ENCODE measurements at regions not wholly inside any gene's neighbourhood (a gene's known extent, or its start where the extent isn't known, plus 50 kb on each side); places are given as distances from the start of the nearest gene placed in this dataset.

DNA sequence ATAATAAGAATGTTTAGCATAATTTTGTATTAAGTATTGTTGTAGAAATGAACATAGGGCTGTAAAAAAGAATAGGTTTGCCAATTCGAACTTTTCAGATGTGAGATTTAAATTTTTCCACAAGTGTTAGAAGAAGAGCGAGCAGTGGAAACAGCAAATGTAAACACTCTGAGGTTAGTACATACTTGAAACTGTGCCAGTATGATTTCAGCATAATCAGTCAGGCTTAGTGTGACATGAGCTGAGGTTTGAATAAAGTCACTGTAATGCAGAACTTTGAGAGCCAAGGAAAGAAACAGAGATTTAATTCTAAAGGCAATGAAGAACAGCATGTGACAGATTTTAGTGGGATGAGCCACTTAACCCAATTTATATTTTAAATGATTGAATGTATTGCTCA lies 2166.4 kb downstream of the PCDH9 start:
- H3K18ac ChIP-seq (ENCODE audit: low read length) = no peak overlapping the region
- H3K14ac ChIP-seq (ENCODE audit: low read length) = no peak overlapping the region
- WGBS (ENCODE audit: extremely low coverage, insufficient coverage, insufficient read length) = no CpG with 5 or more reads among the region's 2 CpGs

DNA sequence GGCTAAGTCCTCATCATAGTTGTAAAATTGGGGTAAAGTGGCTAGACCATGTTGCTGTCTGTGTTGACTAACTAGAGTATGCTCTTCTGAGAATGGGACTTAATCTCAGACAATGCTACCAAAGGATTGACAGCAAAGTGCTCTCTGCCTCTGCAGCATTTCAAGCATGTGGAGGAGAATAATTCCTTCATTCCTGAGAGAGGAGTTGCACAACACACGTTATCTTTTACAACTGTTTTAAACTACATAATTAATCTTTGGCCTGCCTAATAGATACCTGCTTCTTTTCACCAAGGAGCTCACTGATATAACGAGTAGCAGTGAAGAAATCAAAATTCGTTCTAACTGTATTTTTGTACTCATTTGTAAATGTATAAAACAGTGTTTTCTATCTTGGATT lies 2172.2 kb downstream of the PCDH9 start:
- Histone ChIP-seq H2BK5ac (ENCODE audit: low read depth, low read length, poor library complexity) (no peak overlapping the region), H3K27ac (ENCODE audit: low read depth, low read length) (no peak overlapping the region), H3K79me2 (ENCODE audit: control insufficient read depth, insufficient read depth, low read length, poor library complexity) (no peaks in the 10 kb centered on the region), H2AK5ac (ENCODE audit: low read length) (no peak overlapping the region), H3K4me1 (ENCODE audit: control insufficient read depth in 1 of 2, insufficient read depth in 2 of 2, low read length in 2 of 2) (no peaks in the 10 kb centered on the region), H2BK12ac (ENCODE audit: low read length) (no peak overlapping the region), H3K18ac (ENCODE audit: low read length) (no peak overlapping the region), H3K36me3 (ENCODE audit: control insufficient read depth in 1 of 2, insufficient read depth in 2 of 2, low read length in 2 of 2) (no peaks in the 10 kb centered on the region), H3K9ac (ENCODE audit: low read length) (no peak overlapping the region), H3K4ac (ENCODE audit: low read depth, low read length) (no peak overlapping the region), H2AFZ (ENCODE audit: insufficient read depth, low read length, poor library complexity) (no peak overlapping the region), H3K79me1 (ENCODE audit: low read length) (no peaks in the 10 kb centered on the region), H3K23ac (ENCODE audit: low read length) (no peak overlapping the region), H2BK120ac (ENCODE audit: insufficient read depth, low read length, poor library complexity) (no peak overlapping the region), H3K14ac (ENCODE audit: low read length) (no peak overlapping the region), H4K8ac (ENCODE audit: low read depth, low read length) (no peak overlapping the region), H4K12ac (ENCODE audit: low read depth, low read length) (no peak overlapping the region), H3K4me2 (ENCODE audit: low read length) (no peak overlapping the region), H3K9me3 (ENCODE audit: insufficient read depth, low read depth, low read length) (no peaks in the 10 kb centered on the region), H3K27me3 (ENCODE audit: insufficient read depth, low read length) (no peaks in the 10 kb centered on the region), H3K4me3 (ENCODE audit: low read depth, low read length) (no peak overlapping the region), H4K91ac (ENCODE audit: low read depth, low read length) (no peak overlapping the region)
- WGBS (ENCODE audit: extremely low coverage, insufficient coverage, insufficient read length) = no CpG with 5 or more reads among the region's 3 CpGs
- DNase-seq = peak in 1 of 2 donors; percentile 29

More for the DNA sequence above, 2166.4 kb downstream of the PCDH9 start:
- Histone ChIP-seq H2BK120ac (ENCODE audit: insufficient read depth, low read length, poor library complexity) (no peak overlapping the region), H3K27ac (ENCODE audit: low read depth, low read length) (no peak overlapping the region), H4K12ac (ENCODE audit: low read depth, low read length) (no peak overlapping the region), H3K79me1 (ENCODE audit: low read length) (no peaks in the 10 kb centered on the region), H3K79me2 (ENCODE audit: control insufficient read depth, insufficient read depth, low read length, poor library complexity) (no peaks in the 10 kb centered on the region), H3K23ac (ENCODE audit: low read length) (no peak overlapping the region), H3K9me3 (ENCODE audit: insufficient read depth, low read depth, low read length) (no peaks in the 10 kb centered on the region), H2AK5ac (ENCODE audit: low read length) (no peak overlapping the region), H3K4me3 (ENCODE audit: low read depth, low read length) (no peak overlapping the region), H3K27me3 (ENCODE audit: insufficient read depth, low read length) (no peaks in the 10 kb centered on the region), H3K4me2 (ENCODE audit: low read length) (no peak overlapping the region), H3K9ac (ENCODE audit: low read length) (no peak overlapping the region), H2BK12ac (ENCODE audit: low read length) (no peak overlapping the region), H2BK5ac (ENCODE audit: low read depth, low read length, poor library complexity) (no peak overlapping the region), H3K4me1 (ENCODE audit: control insufficient read depth in 1 of 2, insufficient read depth in 2 of 2, low read length in 2 of 2) (no peaks in the 10 kb centered on the region), H4K91ac (ENCODE audit: low read depth, low read length) (no peak overlapping the region), H4K8ac (ENCODE audit: low read depth, low read length) (no peak overlapping the region), H2AFZ (ENCODE audit: insufficient read depth, low read length, poor library complexity) (no peak overlapping the region), H3K4ac (ENCODE audit: low read depth, low read length) (no peak overlapping the region), H3K36me3 (ENCODE audit: control insufficient read depth in 1 of 2, insufficient read depth in 2 of 2, low read length in 2 of 2) (no peaks in the 10 kb centered on the region)
- no peak for DNase-seq

DNA sequence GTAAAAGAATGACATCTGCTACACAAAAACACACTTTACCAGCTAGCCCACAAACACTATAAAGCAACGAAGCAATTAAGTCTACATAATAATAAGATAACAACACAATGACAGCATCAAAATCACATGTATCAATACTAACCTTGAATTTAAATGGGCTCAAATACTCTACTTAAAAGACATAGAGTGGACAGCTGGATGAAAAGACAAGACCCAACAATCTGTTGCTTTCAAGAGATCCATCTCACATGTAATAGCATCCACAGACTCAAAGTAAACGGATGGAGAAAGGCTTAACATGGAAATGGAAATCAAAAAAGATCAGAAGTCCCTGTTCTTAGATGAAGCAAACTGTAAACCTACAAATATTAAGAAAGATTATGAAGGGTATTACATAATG lies 2175.9 kb downstream of the PCDH9 start:
- Histone ChIP-seq H3K27ac (ENCODE audit: low read depth, low read length) (no peak overlapping the region), H3K4me1 (ENCODE audit: control insufficient read depth in 1 of 2, insufficient read depth in 2 of 2, low read length in 2 of 2) (no peaks in the 10 kb centered on the region), H3K36me3 (ENCODE audit: control insufficient read depth in 1 of 2, insufficient read depth in 2 of 2, low read length in 2 of 2) (no peaks in the 10 kb centered on the region), H3K18ac (ENCODE audit: low read length) (no peak overlapping the region), H2AK5ac (ENCODE audit: low read length) (no peak overlapping the region), H3K4me3 (ENCODE audit: low read depth, low read length) (no peak overlapping the region), H2BK120ac (ENCODE audit: insufficient read depth, low read length, poor library complexity) (no peak overlapping the region), H3K4ac (ENCODE audit: low read depth, low read length) (no peak overlapping the region), H4K8ac (ENCODE audit: low read depth, low read length) (no peak overlapping the region), H2BK5ac (ENCODE audit: low read depth, low read length, poor library complexity) (no peak overlapping the region), H3K14ac (ENCODE audit: low read length) (no peak overlapping the region), H3K79me1 (ENCODE audit: low read length) (no peaks in the 10 kb centered on the region), H4K91ac (ENCODE audit: low read depth, low read length) (no peak overlapping the region), H2AFZ (ENCODE audit: insufficient read depth, low read length, poor library complexity) (no peak overlapping the region), H3K4me2 (ENCODE audit: low read length) (no peak overlapping the region), H3K23ac (ENCODE audit: low read length) (no peak overlapping the region), H3K79me2 (ENCODE audit: control insufficient read depth, insufficient read depth, low read length, poor library complexity) (no peaks in the 10 kb centered on the region), H4K12ac (ENCODE audit: low read depth, low read length) (no peak overlapping the region), H3K9ac (ENCODE audit: low read length) (no peak overlapping the region), H3K9me3 (ENCODE audit: insufficient read depth, low read depth, low read length) (no peaks in the 10 kb centered on the region), H3K27me3 (ENCODE audit: insufficient read depth, low read length) (no peaks in the 10 kb centered on the region), H2BK12ac (ENCODE audit: low read length) (no peak overlapping the region)
- WGBS (ENCODE audit: extremely low coverage, insufficient coverage, insufficient read length) = no CpG with 5 or more reads among the region's 2 CpGs
- no peak for DNase-seq

DNA sequence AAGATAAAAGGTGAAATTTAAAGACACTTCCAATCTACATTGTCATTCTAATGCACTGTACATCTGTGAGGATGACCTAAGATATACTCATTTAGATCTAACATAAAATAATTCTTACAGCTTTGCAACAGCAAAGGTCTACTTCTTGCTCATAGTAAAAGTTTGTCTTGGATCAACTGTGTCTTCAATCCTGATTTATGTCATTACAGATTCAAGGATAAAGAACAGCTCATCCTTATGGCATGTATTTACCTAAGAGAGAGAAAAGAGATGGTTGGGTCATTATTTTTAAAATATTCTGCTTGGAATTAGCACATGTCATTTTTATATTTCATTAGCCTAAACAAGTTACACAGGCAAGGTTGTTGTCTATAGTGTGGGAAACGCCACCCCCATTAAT lies 2193.1 kb downstream of the PCDH9 start:
- no peak overlapping the region for H3K23ac ChIP-seq (ENCODE audit: low read length)
- no peaks in the 10 kb centered on the region for H3K79me1 ChIP-seq (ENCODE audit: low read length)
- H3K14ac ChIP-seq (ENCODE audit: low read length) = no peak overlapping the region
- peaks cover 8% of the 10 kb centered on the region for H3K9me3 ChIP-seq (ENCODE audit: insufficient read depth, low read depth, low read length)
- H3K27me3 ChIP-seq (ENCODE audit: insufficient read depth, low read length) = no peaks in the 10 kb centered on the region
- H3K4me1 ChIP-seq (ENCODE audit: control insufficient read depth in 1 of 2, insufficient read depth in 2 of 2, low read length in 2 of 2) = no peaks in the 10 kb centered on the region
- no peak overlapping the region for H2BK5ac ChIP-seq (ENCODE audit: low read depth, low read length, poor library complexity)
- no peak overlapping the region for H3K18ac ChIP-seq (ENCODE audit: low read length)
- H3K9ac ChIP-seq (ENCODE audit: low read length) = no peak overlapping the region
- no peak overlapping the region for H2BK12ac ChIP-seq (ENCODE audit: low read length)
- no peaks in the 10 kb centered on the region for H3K79me2 ChIP-seq (ENCODE audit: control insufficient read depth, insufficient read depth, low read length, poor library complexity)
- no peak for DNase-seq
- no peak overlapping the region for H2AK5ac ChIP-seq (ENCODE audit: low read length)
- H3K36me3 ChIP-seq (ENCODE audit: control insufficient read depth in 1 of 2, insufficient read depth in 2 of 2, low read length in 2 of 2) = no peaks in the 10 kb centered on the region
- no peak overlapping the region for H3K4me2 ChIP-seq (ENCODE audit: low read length)
- H2AFZ ChIP-seq (ENCODE audit: insufficient read depth, low read length, poor library complexity) = no peak overlapping the region
- no peak overlapping the region for H4K12ac ChIP-seq (ENCODE audit: low read depth, low read length)
- H3K27ac ChIP-seq (ENCODE audit: low read depth, low read length) = no peak overlapping the region
- H3K4me3 ChIP-seq (ENCODE audit: low read depth, low read length) = no peak overlapping the region
- H3K4ac ChIP-seq (ENCODE audit: low read depth, low read length) = no peak overlapping the region
- WGBS (ENCODE audit: extremely low coverage, insufficient coverage, insufficient read length) = no CpG with 5 or more reads among the region's 1 CpG
- H4K91ac ChIP-seq (ENCODE audit: low read depth, low read length) = no peak overlapping the region
- H4K8ac ChIP-seq (ENCODE audit: low read depth, low read length) = no peak overlapping the region
- no peak overlapping the region for H2BK120ac ChIP-seq (ENCODE audit: insufficient read depth, low read length, poor library complexity)
